Erythroblast (primary cell): ENCODE measurements at regions not wholly inside any gene's neighbourhood (a gene's known extent, or its start where the extent isn't known, plus 50 kb on each side); places are given as distances from the start of the nearest gene placed in this dataset.
"Not testable (repeated sequence)": the region's sequence is repeated elsewhere in the genome, so short reads cannot be mapped to it uniquely, and the experiment has no call there.

Experiments used
- DNase-seq, 2 experiments: peaks; one replicate each; lab custom pipeline; 2025; lab: John Stamatoyannopoulos, UW
- GATA1 ChIP-seq: IDR thresholded peaks from 2 replicates; pipeline ENCODE4 v1.6.1; 2011; ENCODE audit warnings: low read depth, mild to moderate bottlenecking, control low read depth, low read length, moderate library complexity
- POLR2A ChIP-seq: IDR thresholded peaks from 2 replicates; pipeline ENCODE4 v1.6.1; 2011; ENCODE audit warnings: mild to moderate bottlenecking, low read length

DNA sequence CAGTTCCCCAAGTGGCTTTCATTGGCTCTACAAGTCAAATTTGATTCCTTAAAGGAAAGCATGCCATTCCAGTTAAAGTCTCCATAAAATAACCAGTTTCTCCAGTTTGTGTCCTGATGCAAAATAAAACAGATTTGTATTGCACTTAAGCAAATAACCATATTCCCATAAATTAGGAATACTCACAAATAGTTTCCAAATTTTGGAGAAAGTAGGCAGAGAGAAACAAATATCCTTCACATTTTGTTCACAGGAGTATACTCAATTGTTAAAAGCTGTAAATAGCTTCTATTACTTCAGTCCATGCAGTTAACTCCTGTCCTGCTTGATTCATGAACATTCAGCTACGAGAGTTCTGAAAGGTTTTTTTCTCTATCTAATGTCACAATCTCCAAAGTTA is 281.4 kb upstream of the RGS17 start:
- DNase-seq = no peak
- TF ChIP-seq GATA1 = no peak
- no peak for TF ChIP-seq POLR2A

GRCh38 chr6:153411070-153411648 is 280.1 kb upstream of the RGS17 start:
- TF ChIP-seq POLR2A (no peak), GATA1 (no peak)
- no peak for DNase-seq

DNA sequence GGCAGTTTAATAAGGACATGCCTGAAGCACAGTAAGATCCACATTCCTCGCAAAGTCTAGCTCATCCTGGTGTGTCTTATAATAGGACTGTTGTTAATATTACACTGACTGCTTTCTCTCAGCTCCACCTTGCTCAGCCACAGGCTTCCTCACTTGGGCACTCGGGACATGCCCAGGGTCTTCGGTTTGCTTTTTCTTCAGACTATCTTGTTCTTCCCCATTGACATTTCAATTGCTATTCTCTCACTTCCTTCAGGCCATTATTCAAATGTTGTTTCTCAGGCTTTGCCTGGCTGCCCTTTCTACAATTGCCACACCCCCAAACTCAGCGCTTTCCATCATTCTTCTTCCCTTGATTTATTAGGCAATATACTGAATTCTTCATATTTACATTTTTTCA is 274.8 kb upstream of the RGS17 start:
- TF ChIP-seq GATA1 (no peak), POLR2A (no peak)
- DNase-seq = no peak

DNA sequence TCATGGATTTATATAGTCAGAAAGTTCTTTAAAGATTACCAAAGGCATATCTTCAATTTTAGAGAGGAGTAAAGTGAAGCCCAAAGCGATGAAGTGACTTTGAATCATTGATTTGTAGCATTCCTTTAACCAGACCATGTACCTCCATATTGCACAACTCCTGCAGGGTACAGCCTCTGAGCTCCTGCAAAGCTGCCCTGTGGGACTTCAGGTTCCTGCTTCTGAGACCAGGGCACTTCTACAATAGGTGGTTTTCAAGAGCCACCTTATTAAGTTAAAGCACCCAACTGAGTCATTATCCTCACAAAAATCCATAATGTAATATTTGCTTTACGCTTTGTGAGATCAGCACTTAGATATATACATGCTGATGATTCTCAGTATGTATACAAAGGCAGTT is 270.7 kb upstream of the RGS17 start:
- DNase-seq = no peak
- TF ChIP-seq GATA1 = no peak
- no peak for TF ChIP-seq POLR2A

- no peak for DNase-seq
- TF ChIP-seq POLR2A = no peak
- no peak for TF ChIP-seq GATA1
Measured at GRCh38 chr6:153392156-153392555, 261.1 kb upstream of the RGS17 start.

DNA sequence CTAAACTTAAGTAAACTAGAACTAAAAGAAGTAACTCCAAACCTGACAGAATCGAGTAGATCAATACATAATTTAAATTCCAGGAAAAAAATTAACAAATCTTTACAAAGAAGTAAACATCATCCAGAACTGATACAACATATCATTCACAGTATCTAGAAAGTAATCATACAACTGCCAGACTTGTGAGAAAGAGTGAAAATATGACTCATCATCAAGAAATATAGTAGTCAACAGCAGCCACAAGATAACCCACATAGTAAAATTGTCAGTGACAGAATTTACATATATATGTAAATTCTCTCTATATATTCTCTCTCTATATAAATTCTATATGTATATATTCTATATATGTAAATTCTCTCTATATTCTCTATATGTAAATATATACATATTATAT is 242.8 kb upstream of the RGS17 start:
- TF ChIP-seq GATA1 (no peak), POLR2A (no peak)
- no peak for DNase-seq

DNA sequence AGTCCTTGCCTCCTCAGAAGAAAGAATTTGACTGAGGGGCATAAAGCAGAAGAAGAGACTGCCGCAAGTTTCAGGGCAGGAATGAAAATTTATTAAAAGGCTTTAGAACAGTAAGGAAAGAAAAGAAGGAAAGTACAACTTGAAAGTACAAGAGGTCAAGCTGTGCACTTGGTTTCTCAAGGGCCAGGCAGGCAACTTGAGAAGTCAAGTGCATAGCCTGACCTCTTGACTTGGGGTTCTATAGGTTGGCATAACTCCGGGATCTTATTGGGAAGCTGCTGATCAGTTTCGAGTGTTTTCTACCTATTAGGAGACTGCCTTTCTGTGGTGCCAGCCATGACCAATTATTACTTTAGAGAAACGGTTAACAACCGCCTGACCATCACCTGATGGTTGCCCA is 237.0 kb upstream of the RGS17 start:
- no peak for DNase-seq
- TF ChIP-seq POLR2A = no peak
- TF ChIP-seq GATA1 = no peak

DNA sequence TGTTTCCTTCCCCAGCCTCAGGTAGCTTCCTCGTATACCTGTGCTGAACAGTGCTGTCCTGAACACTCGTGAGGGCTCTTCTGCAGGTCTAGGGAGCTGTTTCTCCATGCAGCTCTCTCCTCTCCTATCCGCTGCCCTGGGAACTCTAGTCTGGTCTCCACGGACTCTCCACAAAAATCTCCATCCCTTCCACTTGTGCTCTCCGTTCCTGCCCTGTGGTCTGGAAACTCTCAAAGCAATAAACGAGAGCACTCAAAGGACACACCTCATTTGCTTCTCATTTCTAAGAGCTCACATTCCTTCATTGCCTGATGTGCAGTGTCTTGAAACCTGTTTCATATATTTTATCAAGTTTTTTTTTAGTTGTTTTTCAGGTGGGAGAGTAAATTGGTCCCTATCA is 235.9 kb upstream of the RGS17 start:
- DNase-seq = no peak
- TF ChIP-seq GATA1 (no peak), POLR2A (no peak)

- no peak for TF ChIP-seq GATA1
- no peak for TF ChIP-seq POLR2A
- DNase-seq = no peak
Measured at GRCh38 chr6:153357391-153357790, 226.3 kb upstream of the RGS17 start.

GRCh38 chr6:153340568-153340967 is 209.5 kb upstream of the RGS17 start:
- no peak for DNase-seq
- no peak for TF ChIP-seq POLR2A
- no peak for TF ChIP-seq GATA1

DNA sequence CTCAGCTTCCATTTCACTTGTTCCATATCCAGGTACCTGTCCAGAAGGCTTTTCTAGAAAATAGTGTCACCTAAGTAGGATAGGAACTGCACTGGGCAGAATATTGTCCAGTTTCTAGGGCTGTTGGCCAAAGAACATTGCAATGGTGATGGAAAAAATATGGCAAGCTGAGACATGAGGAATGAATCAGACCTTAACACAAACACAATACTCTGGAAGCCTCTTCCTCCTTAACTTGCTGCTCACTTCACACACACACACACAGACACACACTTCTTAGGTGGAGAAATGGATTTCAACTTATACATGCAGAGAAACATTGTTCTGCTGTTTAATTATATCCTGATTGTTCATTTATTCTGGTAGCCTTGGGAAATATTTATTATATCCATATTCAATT is 203.0 kb upstream of the RGS17 start:
- no peak for TF ChIP-seq GATA1
- TF ChIP-seq POLR2A = no peak
- DNase-seq = no peak

DNA sequence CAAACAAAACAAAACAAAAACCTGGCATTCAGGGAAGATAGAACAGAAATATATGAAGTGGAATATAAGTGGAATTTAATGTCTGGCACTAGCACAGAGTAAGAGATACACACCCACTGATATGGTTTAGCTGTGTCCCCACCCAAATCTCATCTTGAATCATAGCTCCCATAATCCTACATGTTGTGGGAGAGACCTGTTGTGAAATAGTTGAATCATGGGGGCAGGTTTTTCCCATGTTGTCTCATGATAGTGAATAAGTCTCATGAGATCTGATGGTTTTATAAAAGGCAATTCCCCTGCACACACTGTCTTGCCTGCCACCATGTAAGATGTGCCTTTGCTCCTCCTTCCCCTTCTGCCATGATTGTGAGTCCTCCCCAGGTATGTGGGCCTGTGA is 200.1 kb upstream of the RGS17 start:
- not testable (repeated sequence) for DNase-seq

DNA sequence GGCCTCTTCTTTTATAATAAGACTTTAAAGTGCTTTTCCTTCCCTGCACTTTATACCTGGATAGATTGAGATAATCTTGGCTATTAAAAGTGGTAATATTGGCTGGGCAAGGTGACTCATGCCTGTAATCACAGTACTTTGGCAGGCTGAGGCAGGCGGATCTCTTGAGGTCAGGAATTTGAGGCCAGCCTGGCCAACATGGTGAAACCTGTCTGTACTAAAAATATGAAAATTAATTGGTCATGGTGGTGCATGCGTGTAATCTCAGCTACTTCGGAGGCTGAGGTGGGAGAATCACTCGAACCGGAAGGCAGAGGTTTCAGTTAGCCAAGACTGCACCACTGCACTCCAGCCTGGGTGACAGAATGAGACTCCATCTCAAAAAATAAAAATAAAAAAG is 197.1 kb upstream of the RGS17 start:
- DNase-seq = no peak
- TF ChIP-seq POLR2A (no peak), GATA1 (no peak)

- no peak for DNase-seq
Measured at GRCh38 chr6:153325661-153326060, 194.6 kb upstream of the RGS17 start.

GRCh38 chr6:153312634-153313033 is 181.6 kb upstream of the RGS17 start:
- peak; percentile 33 to 64 for DNase-seq
- TF ChIP-seq GATA1 = no peak
- no peak for TF ChIP-seq POLR2A

More at GRCh38 chr6:153325661-153326060, 194.6 kb upstream of the RGS17 start:
- TF ChIP-seq GATA1 (no peak), POLR2A (no peak)
